ENCODE measurements at regions not wholly inside any gene's neighbourhood (a gene's known extent, or its start where the extent isn't known, plus 50 kb on each side); places are given as distances from the start of the nearest gene placed in this dataset.
"Not testable (repeated sequence)": the region's sequence is repeated elsewhere in the genome, so short reads cannot be mapped to it uniquely, and the experiment has no call there.

GRCh38 chr16:65751622-65752521, 614.6 kb upstream of the CDH5 start:
- DNase-seq = no peak

GRCh38 chr16:65749506-65749905, 617.0 kb upstream of the CDH5 start:
- no peak for DNase-seq

GRCh38 chr16:65746941-65747340, 619.5 kb upstream of the CDH5 start:
- no peak for DNase-seq

GRCh38 chr16:65745201-65745708, 621.2 kb upstream of the CDH5 start:
- DNase-seq = no peak

GRCh38 chr16:65744401-65744800, 622.1 kb upstream of the CDH5 start:
- DNase-seq = no peak

- no peak for DNase-seq
Measured at GRCh38 chr16:65743558-65743957, 621.7 kb upstream of the CDH11 start.

GRCh38 chr16:65740711-65741110, 618.8 kb upstream of the CDH11 start:
- no peak for DNase-seq

- no peak for DNase-seq
Measured at GRCh38 chr16:65739518-65739917, 617.7 kb upstream of the CDH11 start.

- no peak for DNase-seq
Measured at GRCh38 chr16:65737831-65738230, 616.0 kb upstream of the CDH11 start.

- DNase-seq = not testable (repeated sequence)
Measured at GRCh38 chr16:65735615-65736014, 613.8 kb upstream of the CDH11 start.

- no peak for DNase-seq
Measured at GRCh38 chr16:65733721-65734120, 611.9 kb upstream of the CDH11 start.

- no peak for DNase-seq
Measured at GRCh38 chr16:65731833-65732232, 610.0 kb upstream of the CDH11 start.

- DNase-seq = no peak
Measured at GRCh38 chr16:65728652-65729051, 606.8 kb upstream of the CDH11 start.

- DNase-seq = no peak
Measured at GRCh38 chr16:65728167-65728566, 606.3 kb upstream of the CDH11 start.

GRCh38 chr16:65727534-65728137, 605.8 kb upstream of the CDH11 start:
- no peak for DNase-seq

- DNase-seq = no peak
Measured at GRCh38 chr16:65725156-65725845, 603.4 kb upstream of the CDH11 start.

GRCh38 chr16:65722429-65722828, 600.6 kb upstream of the CDH11 start:
- no peak for DNase-seq

- no peak for DNase-seq
Measured at GRCh38 chr16:65717846-65718245, 596.0 kb upstream of the CDH11 start.

- no peak for DNase-seq
Measured at GRCh38 chr16:65716737-65717700, 595.2 kb upstream of the CDH11 start.

GRCh38 chr16:65713181-65713808, 591.4 kb upstream of the CDH11 start:
- no peak for DNase-seq

GRCh38 chr16:65710107-65710506, 588.2 kb upstream of the CDH11 start:
- DNase-seq = no peak

- no peak for DNase-seq
Measured at GRCh38 chr16:65704866-65705265, 583.0 kb upstream of the CDH11 start.
